Epithelial cell of proximal tubule (primary cell): ENCODE measurements at regions not wholly inside any gene's neighbourhood (a gene's known extent, or its start where the extent isn't known, plus 50 kb on each side); places are given as distances from the start of the nearest gene placed in this dataset.

Experiments
- DNase-seq: peaks from one replicate; pipeline ENCODE4 v3.0.0-alpha.2; 2011; ENCODE audit warnings: low read depth
- H3K4me3 ChIP-seq: 2 replicates; pipeline ENCODE4 v1.5.1; 2011; ENCODE audit warnings: low read depth, mild to moderate bottlenecking, low read length
- CTCF ChIP-seq: conservative IDR thresholded peaks from 2 replicates; pipeline ENCODE4 v1.5.1; 2012; ENCODE audit warnings: low read depth, mild to moderate bottlenecking, low read length

- no peak for DNase-seq
- no peak for TF ChIP-seq CTCF
- no peak overlapping the region for H3K4me3 ChIP-seq
These were observed 301.2 kb downstream of the MAP2K6 start for GRCh38 chr17:69715656-69716055.

GRCh38 chr17:69716556-69716955 lies 302.1 kb downstream of the MAP2K6 start:
- no peak for TF ChIP-seq CTCF
- peak; percentile 63 for DNase-seq
- no peak overlapping the region for H3K4me3 ChIP-seq

GRCh38 chr17:69717214-69717613 lies 302.7 kb downstream of the MAP2K6 start:
- TF ChIP-seq CTCF = no peak
- no peak overlapping the region for H3K4me3 ChIP-seq
- no peak for DNase-seq

- no peak for TF ChIP-seq CTCF
- H3K4me3 ChIP-seq = no peak overlapping the region
- DNase-seq = no peak
These were observed 303.3 kb downstream of the MAP2K6 start for GRCh38 chr17:69717819-69718218.

GRCh38 chr17:69719474-69720048 lies 305.1 kb downstream of the MAP2K6 start:
- no peak for TF ChIP-seq CTCF
- H3K4me3 ChIP-seq = no peak overlapping the region
- no peak for DNase-seq

GRCh38 chr17:69722518-69722917 lies 308.0 kb downstream of the MAP2K6 start:
- H3K4me3 ChIP-seq = no peak overlapping the region
- TF ChIP-seq CTCF = no peak
- DNase-seq = no peak

- no peak overlapping the region for H3K4me3 ChIP-seq
- no peak for TF ChIP-seq CTCF
- DNase-seq = no peak
These were observed 308.8 kb downstream of the MAP2K6 start for GRCh38 chr17:69723316-69723715.
